HUES6 (cell line): ENCODE measurements at regions not wholly inside any gene's neighbourhood (a gene's known extent, or its start where the extent isn't known, plus 50 kb on each side); places are given as distances from the start of the nearest gene placed in this dataset.

Experiments used
- H3K27ac ChIP-seq: 2 replicates; pipeline ENCODE4 v1.7.0; 2013; ENCODE audit warnings: low read depth, mild to moderate bottlenecking, low read length, inconsistent platforms
- H3K27me3 ChIP-seq: 2 replicates; pipeline ENCODE4 v1.6.1; 2013; ENCODE audit warnings: low read length; ENCODE audit not compliant: control insufficient read depth, insufficient read depth
- H3K36me3 ChIP-seq: 2 replicates; pipeline ENCODE4 v1.6.1; 2013; ENCODE audit warnings: low read length; ENCODE audit not compliant: control insufficient read depth, insufficient read depth
- H3K4me1 ChIP-seq: 2 replicates; pipeline ENCODE4 v1.6.1; 2013; ENCODE audit warnings: low read length; ENCODE audit not compliant: control insufficient read depth, insufficient read depth
- H3K4me3 ChIP-seq: 2 replicates; pipeline ENCODE4 v1.5.1; 2013; ENCODE audit warnings: low read depth, low read length
- H3K9ac ChIP-seq: one replicate; pipeline ENCODE4 v1.6.1; 2013; ENCODE audit warnings: mild to moderate bottlenecking, low read length
- H3K9me3 ChIP-seq: 2 replicates; pipeline ENCODE4 v1.6.1; 2013; ENCODE audit warnings: low read depth, low read length; ENCODE audit not compliant: control insufficient read depth, insufficient read depth

GRCh38 chr1:117260761-117261423 lies 50.2 kb upstream of the VTCN1 start:
- Histone ChIP-seq H3K4me3 (no peak overlapping the region), H3K27me3 (no peaks in the 10 kb centered on the region), H3K36me3 (no peaks in the 10 kb centered on the region), H3K4me1 (no peaks in the 10 kb centered on the region), H3K9ac (no peak overlapping the region), H3K9me3 (peaks cover 30% of the 10 kb centered on the region), H3K27ac (no peak overlapping the region)
